Endothelial cell of umbilical vein (primary cell): ENCODE measurements at regions not wholly inside any gene's neighbourhood (a gene's known extent, or its start where the extent isn't known, plus 50 kb on each side); places are given as distances from the start of the nearest gene placed in this dataset.

Experiments used
- BruUV-seq: library from RNA; stranded (reverse); fragments of 400-500 nt; replicated peaks from 2 replicates; lab custom pipeline; 2021; lab: Mats Ljungman, UMichigan
- CTCF ChIA-PET: fragments of 300-600, 350-600 bp; sonication (Branson Sonifier 250); formaldehyde crosslinking; loops from one replicate; lab custom pipeline; 2021; ENCODE audit warnings: antibody characterized with exemption, inconsistent platforms; lab: Charles Lee
- POLR2A ChIA-PET: fragments of 300-600, 350-600 bp; sonication (Branson Sonifier 250); formaldehyde crosslinking; loops from one replicate; lab custom pipeline; 2021; ENCODE audit warnings: antibody characterized with exemption, inconsistent platforms; lab: Charles Lee
- DNase-seq: peaks from one replicate; pipeline ENCODE4 v3.0.0-alpha.2; 2011; ENCODE audit warnings: low read depth, low spot score
- FAIRE-seq: peaks from 2 replicates; lab custom pipeline; 2011; peaks lifted over from hg19 to GRCh38; lab: Jason Lieb, UNC
- H2AFZ ChIP-seq: 2 replicates; pipeline ENCODE4 v1.6.0; 2012; ENCODE audit warnings: low read depth, low read length, control low read depth, inconsistent platforms
- H3K27ac ChIP-seq: 2 replicates; pipeline ENCODE4 v1.5.1; 2011; ENCODE audit warnings: low read depth, mild to moderate bottlenecking, control low read depth, low read length, moderate library complexity; ENCODE audit not compliant: insufficient read depth
- H3K27me3 ChIP-seq, 2 experiments: 2 replicates each; pipeline versions ENCODE4 v1.6.0 to v1.6.1; 2011; ENCODE audit warnings: low read length in 2 of 2, mixed read lengths in 1 of 2; ENCODE audit not compliant: control insufficient read depth in 2 of 2, insufficient read depth in 2 of 2
- H3K36me3 ChIP-seq, 2 experiments: 2 replicates in 1 of 2; 3 replicates in 1 of 2; pipeline ENCODE4 v1.5.1; 2011; ENCODE audit warnings: low read length in 2 of 2, mild to moderate bottlenecking in 1 of 2, moderate library complexity in 1 of 2; ENCODE audit not compliant: control insufficient read depth in 2 of 2, insufficient read depth in 2 of 2; ENCODE audit errors: extremely low read depth in 1 of 2
- H3K4me1 ChIP-seq: 3 replicates; pipeline ENCODE4 v1.5.1; 2011; ENCODE audit warnings: mild to moderate bottlenecking, low read length; ENCODE audit not compliant: control insufficient read depth, insufficient read depth; ENCODE audit errors: extremely low read depth
- H3K4me2 ChIP-seq: 2 replicates; pipeline ENCODE4 v1.6.1; 2011; ENCODE audit warnings: low read length, control low read depth, mixed read lengths; ENCODE audit not compliant: insufficient read depth
- H3K4me3 ChIP-seq, 3 experiments: fragments of 200-600 bp in 1 of 3; sonication (generic), shearing (Covaris generic) in 1 of 3; replicated peaks in 1 of 3; 2 replicates each; pipeline ENCODE4 v1.5.1; 2011 to 2016; ENCODE audit warnings: control low read depth in 3 of 3, low read length in 3 of 3, mild to moderate bottlenecking in 2 of 3, inconsistent platforms in 1 of 3, low read depth in 1 of 3, moderate library complexity in 1 of 3; ENCODE audit not compliant: insufficient read depth in 1 of 3
- H3K79me2 ChIP-seq: 2 replicates; pipeline ENCODE4 v1.6.0; 2012; ENCODE audit warnings: low read length, inconsistent platforms; ENCODE audit not compliant: control insufficient read depth, insufficient read depth
- H3K9ac ChIP-seq: replicated peaks from 2 replicates; pipeline ENCODE3; 2011; ENCODE audit warnings: low read length, control low read depth; ENCODE audit not compliant: insufficient read depth; ENCODE audit errors: extremely low read depth
- H3K9me1 ChIP-seq: replicated peaks from 3 replicates; pipeline ENCODE4 v1.6.0; 2011; ENCODE audit warnings: mild to moderate bottlenecking, low read length; ENCODE audit not compliant: control insufficient read depth, insufficient read depth; ENCODE audit errors: extremely low read depth
- H3K9me3 ChIP-seq: replicated peaks from 2 replicates; pipeline ENCODE4 v1.5.1; 2012; ENCODE audit warnings: low read length, inconsistent platforms; ENCODE audit not compliant: control insufficient read depth, insufficient read depth
- H4K20me1 ChIP-seq: replicated peaks from 2 replicates; pipeline ENCODE3; 2011; ENCODE audit warnings: mild to moderate bottlenecking, low read length; ENCODE audit not compliant: control insufficient read depth, insufficient read depth; ENCODE audit errors: extremely low read depth
- CTCF ChIP-seq, 2 donors: IDR thresholded peaks; 1 replicate in 1 of 2; 2 replicates in 1 of 2; pipeline ENCODE4 v1.5.1; 2011; ENCODE audit warnings: low read length in 2 of 2, mild to moderate bottlenecking in 2 of 2, moderate library complexity in 2 of 2, control low read depth in 1 of 2, inconsistent platforms in 1 of 2, low read depth in 1 of 2; ENCODE audit not compliant: insufficient read depth in 1 of 2; ENCODE audit errors: extremely low read depth in 1 of 2
- EZH2 ChIP-seq: IDR thresholded peaks from 2 replicates; pipeline ENCODE4 v1.6.1; 2012; ENCODE audit warnings: borderline replicate concordance, low read depth, mild to moderate bottlenecking, moderate library complexity, low read length, inconsistent platforms; ENCODE audit not compliant: severe bottlenecking
- FOS ChIP-seq: IDR thresholded peaks from 2 replicates; pipeline ENCODE4 v1.6.1; 2011; ENCODE audit warnings: mild to moderate bottlenecking, low read length, moderate library complexity, borderline replicate concordance; ENCODE audit not compliant: insufficient read depth
- GATA2 ChIP-seq: IDR thresholded peaks from 2 replicates; pipeline ENCODE4 v1.7.0; 2011; ENCODE audit warnings: low read depth, mild to moderate bottlenecking, moderate library complexity, mixed read lengths, low read length; ENCODE audit not compliant: insufficient read length, insufficient read depth
- JUN ChIP-seq: IDR thresholded peaks from 2 replicates; pipeline ENCODE4 v1.6.1; 2011; ENCODE audit warnings: borderline replicate concordance, low read depth; ENCODE audit not compliant: insufficient read length, insufficient read depth
- MAX ChIP-seq: IDR thresholded peaks from 2 replicates; pipeline ENCODE4 v1.6.1; 2011; ENCODE audit not compliant: insufficient read depth, insufficient read length
- MYC ChIP-seq: IDR thresholded peaks from one replicate; pipeline ENCODE4 v1.6.1; 2011; ENCODE audit warnings: mild to moderate bottlenecking, low read depth, low read length
- POLR2A ChIP-seq: IDR thresholded peaks from 2 replicates; pipeline ENCODE4 v1.6.1; 2012; ENCODE audit warnings: low read depth, mild to moderate bottlenecking, control low read depth, low read length
- POLR2AphosphoS5 ChIP-seq: IDR thresholded peaks from 2 replicates; pipeline ENCODE4 v1.6.1; 2012; ENCODE audit warnings: low read depth, mild to moderate bottlenecking, control low read depth, low read length, moderate library complexity; ENCODE audit not compliant: insufficient read depth
- dilution Hi-C: fragments of 300-500 bp; cut with MboI; formaldehyde crosslinking; loops from one replicate; pipeline ENCODE4 v1.15.0; 2019; ENCODE audit warnings: low sequenced_read_pairs; ENCODE audit not compliant: extremely low pct_ligation_motif_present
- intact Hi-C: fragments of 100-400 bp; cut with micrococcal nuclease; formaldehyde crosslinking; loops from one replicate; pipeline ENCODE4 v1.10.0; 2022

- no peaks in the 10 kb centered on the region for H3K36me3 ChIP-seq
- no peaks in the 10 kb centered on the region for H3K9me3 ChIP-seq
- no peaks in the 10 kb centered on the region for H3K27me3 ChIP-seq
- intact Hi-C loops: no loop called here
- no peaks in the 10 kb centered on the region for H3K79me2 ChIP-seq
- H3K4me1 ChIP-seq: no peaks in the 10 kb centered on the region
- H4K20me1 ChIP-seq: no peaks in the 10 kb centered on the region
- ChIA-PET POLR2A (no interaction called here), CTCF (interaction anchor here (1.3 kb wide), 1 partner anchor 12 kb away, joined by 3 read pairs; no protein-coding TSS in a partner anchor)
- H3K9ac ChIP-seq: no peak overlapping the region
- no peak overlapping the region for H3K4me3 ChIP-seq
- TF ChIP-seq MYC (no peak), POLR2AphosphoS5 (no peak), CTCF (IDR thresholded peaks at IDR 0.05; ENCODE audit: extremely low read depth in 1 of 2, insufficient read depth in 1 of 2, low read depth in 1 of 2, low read length in 2 of 2) (no peak), GATA2 (no peak), POLR2A (no peak), JUN (no peak), FOS (no peak), EZH2 (no peak), MAX (no peak)
- no peaks in the 10 kb centered on the region for H3K9me1 ChIP-seq
- H3K27ac ChIP-seq: no peak overlapping the region
- no TSS peak for BruUV-seq
- no peak overlapping the region for H3K4me2 ChIP-seq
- FAIRE-seq: no peak
- dilution Hi-C loops: no loop called here
- no peak overlapping the region for H2AFZ ChIP-seq
- no peak for DNase-seq
Measured at GRCh38 chr4:114177628-114178027, 198.2 kb upstream of the ARSJ start.
